Activated effector memory CD4-positive, alpha-beta T cell treated with Interleukin-2 at 50 U/mL for 16 hours (primary cell): ENCODE measurements at regions not wholly inside any gene's neighbourhood (a gene's known extent, or its start where the extent isn't known, plus 50 kb on each side); places are given as distances from the start of the nearest gene placed in this dataset.
"Not testable (repeated sequence)": the region's sequence is repeated elsewhere in the genome, so short reads cannot be mapped to it uniquely, and the experiment has no call there.

Source experiments
- DNase-seq: peaks from one replicate; pipeline ENCODE4 v3.0.0-alpha.2; 2020

DNA sequence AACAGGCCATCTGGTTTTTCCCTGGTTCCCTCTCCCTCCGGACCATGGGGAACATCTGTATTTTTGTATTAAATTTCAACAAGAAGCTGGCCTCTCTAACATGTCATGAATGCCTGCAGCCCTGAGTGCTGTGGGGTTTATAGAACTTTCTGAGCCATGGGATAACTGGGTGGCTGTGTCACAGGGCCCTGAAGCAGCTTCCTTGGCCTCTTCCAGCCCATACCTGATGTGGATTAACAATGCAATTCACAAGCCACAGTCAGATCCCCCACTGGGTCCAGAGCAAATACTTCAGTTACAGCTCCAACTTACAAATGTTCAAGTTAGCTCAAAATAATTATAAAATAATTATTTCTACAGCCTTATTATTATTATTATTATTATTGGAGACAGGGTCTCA lies 307.8 kb upstream of the CELF4 start:
- no peak for DNase-seq

DNA sequence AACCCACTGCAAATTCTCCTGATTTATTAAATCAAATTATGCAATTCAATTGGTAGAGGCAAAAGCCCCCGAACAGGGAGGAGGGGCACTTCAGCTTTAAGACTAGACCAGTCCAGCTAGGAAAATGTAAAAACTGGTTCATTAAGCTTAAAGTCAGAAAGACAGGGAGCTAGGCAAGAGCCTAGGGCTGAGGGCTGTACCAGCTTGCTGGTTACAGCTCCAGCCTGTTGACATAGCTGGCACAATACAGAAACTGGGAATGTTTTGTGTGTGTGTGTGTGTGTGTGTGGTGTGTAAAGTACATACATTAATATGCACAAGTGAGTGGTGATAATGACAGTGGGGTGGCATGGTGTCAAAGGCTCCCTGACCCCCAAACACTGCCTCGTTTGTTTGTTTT lies 307.0 kb upstream of the CELF4 start:
- no peak for DNase-seq

DNA sequence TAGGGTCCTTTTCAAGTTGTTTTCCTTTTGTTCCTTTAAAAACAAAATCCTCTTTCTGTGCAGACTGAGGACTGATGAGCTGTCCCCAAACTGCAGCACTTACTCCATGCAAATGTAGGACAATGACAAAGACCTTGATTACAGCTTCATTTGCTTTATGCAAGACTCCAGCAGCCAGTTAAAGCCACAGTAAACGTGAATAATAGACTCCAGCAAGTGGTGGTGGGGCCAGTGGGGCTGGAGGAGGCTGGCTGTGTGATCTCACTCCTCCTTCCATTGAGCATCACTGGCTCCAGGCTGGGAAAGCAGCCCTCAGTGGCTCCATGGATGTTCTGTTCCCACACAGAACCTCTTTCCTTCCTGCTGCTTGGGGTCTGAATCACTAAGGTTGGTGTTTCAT lies 306.0 kb upstream of the CELF4 start:
- DNase-seq = no peak

DNA sequence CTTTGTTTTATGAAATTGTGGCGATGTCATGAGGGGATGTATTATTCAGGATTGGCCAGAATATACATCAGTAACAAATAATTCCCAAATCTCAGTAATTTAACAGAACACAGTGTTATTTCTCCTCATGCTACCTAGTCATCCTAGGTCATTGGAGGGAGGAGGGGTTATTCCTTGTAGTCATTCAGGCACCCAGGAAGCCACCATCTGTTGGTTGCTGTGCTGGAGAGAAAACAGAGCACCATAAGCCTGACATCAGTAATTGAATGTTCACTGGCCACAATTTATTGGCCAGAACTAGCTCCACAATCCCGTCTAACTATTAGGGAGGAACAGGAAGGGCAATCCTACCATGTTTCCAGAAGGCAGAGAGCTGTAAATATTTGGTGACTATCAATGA lies 303.5 kb upstream of the CELF4 start:
- DNase-seq = no peak

DNA sequence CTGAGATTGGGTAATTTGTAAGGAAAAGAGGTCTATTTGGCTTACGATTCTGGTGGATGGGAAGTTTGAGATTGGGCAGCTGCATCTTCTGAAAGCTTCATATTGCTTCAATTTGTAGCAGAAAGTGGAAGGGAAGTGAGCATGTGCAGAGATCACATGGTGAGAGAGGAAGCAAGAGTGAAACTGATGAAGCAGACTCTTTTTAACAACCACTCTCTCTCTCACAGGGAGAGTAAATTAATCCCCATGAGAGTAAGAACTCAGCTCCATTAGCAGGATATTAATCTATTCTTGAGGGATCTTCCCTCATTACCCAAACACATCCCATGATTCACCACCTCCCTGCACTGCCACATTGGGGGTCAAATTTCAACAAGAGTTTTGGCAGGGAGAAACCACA lies 298.5 kb upstream of the CELF4 start:
- DNase-seq = no peak

DNA sequence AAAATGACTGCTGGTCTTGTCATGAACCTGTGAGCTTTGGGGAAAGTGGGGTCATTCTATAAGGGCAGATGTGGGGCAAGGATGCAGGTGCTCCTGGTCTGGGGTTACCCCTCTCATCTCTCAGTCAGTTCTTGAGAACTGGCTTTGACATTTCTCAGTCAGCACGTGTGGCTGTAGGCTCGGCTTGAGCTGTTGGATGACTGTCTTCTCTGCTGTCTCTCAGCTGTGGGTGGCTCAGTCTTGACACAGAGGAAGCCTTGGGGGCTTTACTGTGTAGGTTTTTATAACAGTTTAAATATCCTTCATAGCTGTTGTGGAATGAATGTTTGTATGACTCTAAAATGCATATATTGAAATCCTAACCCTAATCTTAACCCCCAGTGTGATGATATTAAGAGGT lies 296.4 kb upstream of the CELF4 start:
- no peak for DNase-seq

DNA sequence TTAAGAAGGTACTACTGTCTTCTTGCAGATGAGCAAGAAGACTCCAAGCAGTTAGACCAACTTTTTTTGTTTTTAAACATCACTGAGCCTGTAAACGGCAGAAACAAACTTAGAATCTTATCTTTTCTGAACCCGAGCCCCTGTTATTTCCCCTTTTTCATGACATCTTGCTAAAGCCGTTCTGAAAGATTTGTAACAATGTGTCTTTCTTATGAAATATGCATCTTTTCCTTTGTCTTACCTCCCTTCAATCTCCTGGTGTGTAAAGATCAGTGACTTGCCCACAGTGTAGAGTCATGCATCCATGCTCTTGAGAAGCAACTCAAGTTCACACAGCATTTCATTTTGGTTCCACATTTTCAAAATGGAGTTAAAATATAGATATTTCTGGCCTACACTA lies 288.8 kb upstream of the CELF4 start:
- no peak for DNase-seq

DNA sequence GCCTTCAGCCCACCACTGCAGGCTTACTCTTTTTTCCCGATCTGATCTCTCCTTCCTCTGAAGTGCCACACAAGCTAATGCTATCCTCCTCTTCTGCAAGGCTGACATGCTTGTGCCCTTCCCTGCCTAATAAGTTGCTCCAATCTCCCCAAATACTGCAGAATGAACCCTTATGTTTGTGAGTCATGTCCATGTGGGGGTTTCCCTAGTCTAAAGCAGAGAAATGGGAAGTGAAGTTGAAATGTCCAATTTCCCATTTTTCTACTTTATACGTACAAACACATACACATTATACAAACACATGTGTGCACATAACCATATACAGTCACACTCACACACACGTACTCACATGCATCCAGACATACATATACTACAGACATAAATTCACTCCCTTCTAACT lies 288.1 kb upstream of the CELF4 start:
- no peak for DNase-seq

DNA sequence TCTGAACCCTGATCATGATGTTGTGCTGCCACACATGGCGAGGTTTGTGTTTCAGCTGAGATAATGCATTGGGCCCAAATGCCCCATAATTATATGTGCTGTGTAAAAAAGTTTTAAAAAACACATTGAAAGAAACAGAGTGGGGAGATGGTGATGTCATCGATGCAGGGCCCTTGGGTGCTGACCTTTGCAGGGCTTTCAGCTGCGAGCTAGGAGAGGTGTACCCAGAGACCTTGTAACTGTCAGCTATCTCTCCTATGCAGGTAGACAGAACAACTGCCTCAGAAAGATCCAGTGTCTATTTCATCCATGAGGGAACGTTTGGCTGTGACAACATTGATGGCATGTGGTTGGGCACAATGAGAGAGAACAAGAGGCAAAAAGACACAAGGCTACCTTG lies 286.9 kb upstream of the CELF4 start:
- no peak for DNase-seq

DNA sequence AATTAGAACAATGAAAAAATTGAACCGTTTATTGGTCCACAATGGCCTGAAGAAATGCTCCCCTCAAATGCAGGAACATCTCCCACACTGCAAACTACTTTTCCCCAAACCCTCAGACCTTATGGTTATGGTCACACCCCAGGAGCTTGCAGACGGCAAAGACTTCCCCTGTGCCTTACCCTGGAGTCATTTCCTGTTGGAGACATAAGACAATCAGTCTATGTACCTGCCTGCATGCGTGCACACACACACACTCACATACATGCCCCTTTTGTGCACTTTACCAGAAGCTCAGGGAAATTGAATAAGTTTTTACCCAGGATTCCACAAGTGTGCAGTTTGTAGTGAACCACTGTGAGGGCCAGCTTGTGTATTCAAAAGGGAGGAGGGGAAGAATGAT lies 281.9 kb upstream of the CELF4 start:
- no peak for DNase-seq

DNA sequence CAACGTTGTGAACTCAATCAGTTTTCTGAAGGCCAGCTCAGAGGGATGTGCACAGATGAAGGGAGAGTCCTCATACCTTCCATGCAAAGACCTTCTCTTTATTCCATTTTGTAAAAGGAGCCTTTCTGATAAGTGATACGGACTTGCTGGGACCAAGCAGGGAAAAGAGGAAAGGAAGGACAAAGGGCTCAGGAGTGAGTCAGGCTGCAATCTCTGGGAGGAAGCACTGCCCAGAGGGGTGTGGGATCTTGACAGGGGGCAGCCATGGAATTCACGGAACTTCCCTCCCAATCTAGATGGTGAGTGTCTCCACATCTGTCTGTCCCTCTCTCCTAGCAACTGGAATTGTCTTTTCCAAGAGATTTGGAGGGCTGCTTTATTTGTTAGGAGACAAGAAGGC lies 281.4 kb upstream of the CELF4 start:
- no peak for DNase-seq

DNA sequence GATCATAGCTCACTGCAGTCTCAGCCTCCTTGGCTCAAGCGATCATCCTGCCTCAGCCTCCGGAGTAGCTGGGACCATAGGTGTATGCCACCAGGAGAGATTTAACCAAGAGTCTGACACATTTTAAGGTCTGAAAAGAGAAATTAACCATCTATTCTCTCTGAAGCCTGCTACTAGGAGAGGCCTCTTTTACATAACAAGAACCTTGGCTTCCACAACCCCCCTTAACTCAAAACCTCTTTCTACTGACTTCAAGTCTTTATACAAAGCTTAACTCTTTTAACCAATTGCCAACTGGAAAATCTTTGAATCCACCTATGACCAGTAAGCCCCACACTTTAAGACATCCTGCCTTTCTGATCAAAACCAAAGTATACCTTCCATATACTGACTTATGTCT lies 279.9 kb upstream of the CELF4 start:
- no peak for DNase-seq

DNA sequence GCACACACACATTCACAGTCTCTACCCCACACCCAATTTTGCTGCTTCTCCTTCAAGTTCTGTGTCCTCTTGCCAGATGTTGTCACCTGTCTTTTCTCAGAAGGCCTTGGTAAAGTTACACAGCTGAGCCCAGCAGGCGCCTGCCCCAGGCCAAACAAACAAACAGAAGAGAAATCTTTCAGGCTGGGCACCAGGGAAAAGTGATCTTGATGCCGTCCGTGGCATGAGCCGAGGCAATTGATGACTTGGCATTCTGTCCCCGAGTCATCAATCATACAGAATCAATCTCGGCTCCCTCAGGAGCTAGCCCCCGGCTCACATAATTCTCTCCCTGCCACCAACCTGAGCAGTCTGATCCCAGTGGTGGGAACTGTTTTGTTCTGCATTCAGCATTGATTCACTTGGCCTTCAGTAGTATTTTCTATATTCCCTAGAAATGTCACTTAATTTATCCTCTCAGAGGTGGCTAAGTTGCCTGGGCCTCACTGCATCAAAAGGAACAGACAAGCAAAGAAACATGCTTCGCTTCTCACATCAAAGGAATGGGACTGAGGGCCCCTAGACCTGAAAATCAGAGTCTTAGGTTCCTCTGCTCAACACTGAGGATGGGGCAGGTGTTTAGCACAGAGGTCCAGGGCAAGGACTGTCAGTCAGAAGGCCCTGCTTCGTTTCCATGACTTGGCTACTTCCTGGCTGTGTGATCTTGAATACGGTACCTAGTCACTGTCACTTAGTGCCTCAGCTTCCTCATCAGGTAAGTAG lies 278.8 kb upstream of the CELF4 start:
- no peak for DNase-seq

DNA sequence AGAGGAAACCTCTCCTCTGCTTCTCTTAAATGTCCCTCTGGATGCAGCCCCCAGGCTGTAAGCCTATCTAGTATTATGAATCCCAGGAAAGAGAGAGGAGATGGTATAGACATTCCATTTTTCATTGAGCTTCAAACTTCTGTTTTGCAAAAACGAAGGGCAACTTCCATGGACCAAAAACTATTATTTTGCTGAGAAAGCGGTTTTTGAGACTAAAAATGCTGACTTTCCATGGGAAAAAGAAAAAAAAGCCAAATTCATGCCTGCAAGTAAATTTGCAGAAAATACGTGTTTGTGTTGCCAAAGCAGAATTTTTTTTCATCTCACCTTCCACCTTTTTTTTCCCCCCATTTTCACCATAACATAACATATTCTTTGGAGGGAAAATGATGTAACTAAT lies 272.5 kb upstream of the CELF4 start:
- no peak for DNase-seq

DNA sequence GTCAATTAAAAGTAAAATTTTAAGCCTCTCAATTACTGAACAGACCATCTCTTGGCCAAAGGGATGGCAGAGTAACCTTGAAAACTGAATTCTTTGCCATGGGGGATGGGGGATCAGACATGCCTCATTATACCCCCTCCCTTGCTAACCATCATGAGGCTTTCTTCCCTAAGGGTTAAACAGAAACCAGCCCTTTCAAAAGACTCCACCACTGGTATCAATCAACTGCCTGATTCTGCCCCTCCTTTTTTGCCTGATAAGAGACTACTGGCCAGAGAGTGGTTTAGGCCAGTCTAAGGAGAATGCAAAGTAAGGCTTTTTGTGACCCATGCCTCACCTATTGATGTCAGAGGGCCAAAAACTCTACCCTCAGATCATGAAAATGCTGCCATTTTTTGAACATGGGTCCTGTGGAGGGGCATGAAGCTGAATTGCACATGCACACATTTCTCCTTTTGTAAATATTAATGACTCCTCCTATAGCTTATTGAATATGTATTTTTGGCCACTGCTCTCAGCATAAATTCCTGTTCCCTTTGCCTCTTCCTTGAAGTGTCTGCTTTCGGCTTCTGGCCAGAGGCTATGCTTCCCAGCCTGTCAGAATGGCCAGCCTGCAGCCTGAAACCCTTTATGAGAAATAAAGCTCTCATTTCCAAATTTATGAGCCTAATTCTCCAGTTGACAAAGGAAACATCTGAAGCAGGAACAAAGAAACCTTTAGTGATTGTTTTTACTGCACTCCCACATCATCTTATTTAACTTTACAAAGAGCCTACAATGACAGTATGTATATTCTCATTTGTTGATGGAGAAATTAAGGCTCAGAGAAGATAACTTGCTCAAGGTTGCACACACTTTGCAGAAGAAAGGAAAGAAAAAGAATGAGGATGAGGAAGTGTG lies 270.7 kb upstream of the CELF4 start:
- DNase-seq = no peak

DNA sequence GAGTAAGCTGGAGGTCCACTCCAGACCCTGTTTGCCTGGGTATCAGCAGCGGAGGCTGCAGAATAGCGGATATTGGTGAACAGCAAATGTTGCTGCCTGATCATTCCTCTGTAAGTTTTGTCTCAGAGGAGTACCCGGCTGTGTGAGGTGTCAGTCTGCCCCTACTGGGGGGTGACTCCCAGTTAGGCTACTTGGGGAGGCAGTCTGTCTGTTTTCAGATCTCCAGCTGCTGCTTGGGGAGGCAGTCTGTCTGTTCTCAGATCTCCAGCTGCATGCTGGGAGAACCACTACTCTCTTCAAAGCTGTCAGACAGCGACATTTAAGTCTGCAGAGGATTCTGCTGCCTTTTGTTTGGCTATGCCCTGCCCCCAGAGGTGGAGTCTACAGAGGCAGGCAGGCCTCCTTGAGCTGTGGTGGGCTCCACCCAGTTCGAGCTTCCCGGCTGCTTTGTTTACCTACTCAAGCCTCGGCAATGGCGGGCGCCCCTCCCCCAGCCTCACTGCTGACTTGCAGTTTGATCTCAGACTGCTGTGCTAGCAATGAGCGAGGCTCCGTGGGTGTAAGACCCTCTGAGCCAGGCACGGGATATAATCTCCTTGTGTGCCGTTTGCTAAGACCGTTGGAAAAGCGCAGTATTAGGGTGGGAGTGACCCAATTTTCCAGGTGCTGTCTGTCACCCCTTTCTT lies 266.6 kb upstream of the CELF4 start:
- DNase-seq = not testable (repeated sequence)

DNA sequence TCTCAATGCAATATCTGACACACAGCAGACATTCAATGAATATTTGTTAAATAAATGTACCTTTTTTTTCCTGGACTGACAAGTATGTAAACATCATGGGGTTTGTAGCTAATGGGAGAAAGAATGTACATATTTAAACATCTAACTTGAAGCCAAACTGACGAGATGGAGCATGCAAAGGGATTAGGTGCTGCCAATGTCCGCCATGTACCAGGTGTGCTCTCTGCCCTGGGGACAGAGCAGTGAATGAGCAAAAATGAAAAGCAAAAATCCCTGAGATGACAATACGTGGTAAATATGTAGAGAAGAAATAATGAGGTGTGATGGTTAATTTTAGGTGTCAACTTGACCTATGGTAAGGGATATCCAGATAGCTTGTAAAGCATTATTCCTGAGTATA lies 247.4 kb upstream of the CELF4 start:
- no peak for DNase-seq

DNA sequence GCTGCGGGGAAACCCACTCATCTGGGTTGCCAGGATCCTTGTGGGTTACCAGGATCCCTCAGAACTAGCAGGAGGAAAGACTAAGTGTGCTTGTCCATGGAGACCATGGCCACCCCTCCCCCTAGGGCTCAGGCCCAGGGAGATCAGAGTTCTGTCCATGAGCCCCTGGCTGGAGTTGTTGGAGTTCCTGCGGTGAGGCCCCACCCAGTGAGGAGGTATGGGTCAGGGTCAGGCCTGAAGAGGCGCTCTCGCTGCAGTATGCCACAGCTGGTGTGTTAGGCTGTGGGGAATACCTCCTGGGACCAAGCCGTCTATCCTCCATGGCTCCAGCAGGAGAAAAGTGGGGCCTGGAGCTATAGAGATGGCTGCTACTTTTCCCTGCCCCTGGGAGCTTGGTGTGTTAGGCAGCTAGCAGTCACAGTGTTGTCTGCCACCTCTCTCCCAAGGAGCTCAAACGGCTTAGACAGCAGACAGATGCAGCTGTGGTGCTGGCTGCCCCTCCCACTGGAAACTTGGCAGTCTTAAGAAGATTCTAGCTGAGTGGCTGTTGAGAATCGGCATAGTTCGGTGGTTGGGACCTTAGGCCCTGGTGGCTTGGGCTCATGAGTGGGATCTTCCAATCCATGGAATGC lies 240.3 kb upstream of the CELF4 start:
- DNase-seq = no peak

DNA sequence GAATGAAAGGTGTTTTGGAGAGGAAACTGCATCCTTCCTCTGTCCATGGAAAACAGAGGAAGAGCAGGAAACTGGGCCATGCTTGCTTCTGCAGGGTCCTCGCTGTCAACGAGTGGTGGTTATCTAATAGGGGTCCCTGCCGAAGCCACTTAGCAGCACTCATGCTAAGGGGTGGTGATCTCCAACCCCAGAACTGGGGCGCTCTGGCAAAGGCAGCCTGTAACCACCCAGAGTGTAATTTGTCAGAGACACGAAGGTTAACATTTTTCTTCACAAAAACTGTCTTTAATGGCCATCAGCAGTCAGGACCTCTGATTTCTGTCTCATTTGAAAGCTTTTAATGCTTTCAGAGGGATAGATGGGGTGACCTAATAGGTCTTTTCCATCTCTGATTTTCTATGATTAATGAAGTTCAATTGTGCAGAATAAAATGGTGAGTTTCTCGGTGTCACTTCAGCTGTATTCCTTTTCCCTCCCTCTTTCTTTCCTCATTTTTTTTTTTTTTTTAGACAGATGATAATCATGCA lies 231.3 kb upstream of the CELF4 start:
- no peak for DNase-seq

DNA sequence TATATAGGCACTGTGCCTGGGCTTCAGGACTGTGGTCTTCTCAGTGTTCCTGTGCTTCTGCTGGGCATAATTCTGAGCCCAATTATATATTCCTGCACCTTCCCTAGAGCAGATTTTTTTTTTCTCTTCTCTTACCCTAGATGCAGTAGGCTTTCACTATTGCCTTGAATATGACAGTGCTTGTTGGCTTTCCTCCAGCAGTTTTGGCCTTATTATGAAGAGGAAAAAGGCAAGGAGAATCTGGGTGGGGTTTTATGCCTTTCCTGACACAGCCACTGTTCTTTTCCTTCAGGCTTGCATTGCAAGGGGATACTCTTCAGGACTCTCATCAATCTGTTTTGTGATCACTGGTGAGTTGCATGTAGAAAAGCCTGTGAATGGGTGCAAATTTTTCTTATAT lies 221.9 kb upstream of the CELF4 start:
- DNase-seq = no peak

DNA sequence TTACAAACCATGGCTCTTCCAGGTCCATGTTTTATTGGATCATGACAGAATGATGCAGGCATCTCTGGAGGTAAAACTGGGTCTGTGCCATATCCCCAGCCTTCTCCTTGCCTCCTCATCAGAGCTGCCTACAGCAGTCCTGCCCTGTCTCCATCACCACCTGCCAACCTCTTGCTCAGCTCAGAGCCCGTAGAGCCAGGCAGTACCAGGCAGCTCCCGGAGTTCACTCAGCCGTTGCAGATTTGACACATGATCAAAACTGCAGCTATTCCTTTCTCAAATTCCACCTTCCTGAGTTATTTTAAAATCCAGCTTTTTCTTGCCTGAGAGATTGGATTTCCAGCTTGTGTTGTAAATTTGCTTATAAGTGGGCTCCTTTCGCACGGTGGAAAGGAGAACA lies 218.2 kb upstream of the CELF4 start:
- DNase-seq = no peak

DNA sequence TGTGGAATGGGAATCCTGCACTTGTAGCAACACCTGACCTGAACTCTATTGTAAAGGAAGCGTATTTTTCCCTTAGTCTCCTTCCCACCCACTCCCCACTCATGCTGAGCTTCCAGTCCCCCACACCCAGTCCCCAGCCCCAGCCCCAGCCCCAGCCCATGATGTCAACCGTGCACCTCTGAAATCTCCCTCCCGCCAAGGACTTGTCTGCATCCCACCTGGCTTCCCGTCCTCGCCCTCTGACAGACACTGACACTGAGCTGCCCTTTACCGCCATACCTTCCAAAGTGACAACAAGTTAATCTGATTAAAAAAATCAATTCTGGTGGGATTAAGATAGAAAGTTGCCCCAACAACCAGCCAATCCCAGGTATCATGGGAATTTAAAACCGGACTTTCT lies 213.6 kb upstream of the CELF4 start:
- no peak for DNase-seq
